ENCODE measurements at regions not wholly inside any gene's neighbourhood (a gene's known extent, or its start where the extent isn't known, plus 50 kb on each side); places are given as distances from the start of the nearest gene placed in this dataset.

GRCh38 chr4:141513866-141514265 is 122.5 kb upstream of the IL15 start:
- H3K27me3 ChIP-seq: no peaks in the 10 kb centered on the region
- H3K4me1 ChIP-seq: no peaks in the 10 kb centered on the region
- no peak overlapping the region for H3K4me3 ChIP-seq
- ATAC-seq: no peak
- no peaks in the 10 kb centered on the region for H3K36me3 ChIP-seq (replicated peaks in 1 of 2; ENCODE audit: insufficient read depth in 1 of 2, low read depth in 2 of 2)
- intact Hi-C loops (cut with DNase I): no loop called here
- no peaks in the 10 kb centered on the region for H3K9me3 ChIP-seq
- DNase-seq: no peak
- WGBS, 2 donors: 59 to 65% methylated on average over 1 of the region's 1 CpG
- no peak for TF ChIP-seq CTCF (IDR thresholded peaks at IDR 0.05)
- no peak for TF ChIP-seq POLR2A (IDR thresholded peaks at IDR 0.05)
- H3K27ac ChIP-seq: no peak overlapping the region

DNA sequence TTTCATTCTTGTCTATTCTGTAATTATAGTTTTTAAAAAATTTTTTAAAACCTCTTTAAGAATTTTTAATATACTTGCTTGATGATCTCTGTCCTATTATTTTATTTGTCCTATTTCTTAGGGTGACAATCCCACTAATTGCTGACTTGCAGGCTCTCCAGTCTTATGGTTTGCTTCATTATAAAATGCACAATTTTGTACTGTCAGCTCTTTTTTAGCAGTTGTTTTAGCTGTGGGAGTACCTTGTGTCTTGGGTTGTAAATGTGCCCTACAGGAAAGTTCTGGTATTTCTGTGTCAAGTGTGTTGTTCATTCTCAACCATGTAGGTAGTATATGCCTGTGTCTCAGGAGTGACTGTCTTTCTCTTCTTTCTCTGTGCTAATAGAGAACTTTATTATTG is 118.2 kb upstream of the IL15 start:
- H3K9me3 ChIP-seq: no peaks in the 10 kb centered on the region
- H3K4me3 ChIP-seq: no peak overlapping the region
- ATAC-seq: no peak
- H3K36me3 ChIP-seq (replicated peaks in 1 of 2; ENCODE audit: insufficient read depth in 1 of 2, low read depth in 2 of 2): no peaks in the 10 kb centered on the region
- H3K27me3 ChIP-seq: no peaks in the 10 kb centered on the region
- TF ChIP-seq CTCF (IDR thresholded peaks at IDR 0.05) (no peak), POLR2A (IDR thresholded peaks at IDR 0.05) (no peak)
- DNase-seq: no peak
- no peaks in the 10 kb centered on the region for H3K4me1 ChIP-seq
- no peak overlapping the region for H3K27ac ChIP-seq
- intact Hi-C loops (cut with DNase I): no loop called here

DNA sequence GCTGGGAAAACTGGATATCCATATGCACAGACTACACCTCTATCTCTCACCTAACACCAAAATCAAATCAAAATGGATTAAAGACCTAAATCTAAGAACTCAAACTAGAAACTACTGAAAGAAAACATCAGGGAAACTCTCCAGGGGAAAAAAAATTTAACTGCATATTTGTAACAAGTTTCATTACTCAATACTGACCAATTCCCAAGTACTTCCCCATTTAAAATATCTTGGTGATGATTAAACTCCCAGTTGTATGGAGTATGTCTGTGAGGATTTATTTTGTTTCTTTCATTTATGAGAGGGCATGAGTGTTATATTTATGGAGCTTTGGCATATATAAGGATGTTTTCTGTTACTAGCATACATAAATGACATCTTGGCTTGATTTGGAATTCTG is 112.3 kb upstream of the IL15 start:
- intact Hi-C loops (cut with DNase I): no loop called here
- Histone ChIP-seq H3K27me3 (no peaks in the 10 kb centered on the region), H3K4me3 (no peak overlapping the region), H3K9me3 (peaks cover 0 to 3% (median 0%) of the 10 kb centered on the region in 3 donors), H3K4me1 (no peaks in the 10 kb centered on the region), H3K36me3 (replicated peaks in 1 of 2; ENCODE audit: insufficient read depth in 1 of 2, low read depth in 2 of 2) (no peaks in the 10 kb centered on the region), H3K27ac (no peak overlapping the region)
- TF ChIP-seq POLR2A (IDR thresholded peaks at IDR 0.05): no peak
- TF ChIP-seq CTCF (IDR thresholded peaks at IDR 0.05): no peak
- DNase-seq (no peak), ATAC-seq (no peak)

- peaks cover 0 to 3% (median 0%) of the 10 kb centered on the region in 3 donors for H3K9me3 ChIP-seq
- intact Hi-C loops (cut with DNase I): no loop called here
- no peaks in the 10 kb centered on the region for H3K27me3 ChIP-seq
- ATAC-seq (no peak), DNase-seq (no peak)
- TF ChIP-seq POLR2A (IDR thresholded peaks at IDR 0.05) (no peak), CTCF (IDR thresholded peaks at IDR 0.05) (no peak)
- H3K27ac ChIP-seq: no peak overlapping the region
- WGBS, 2 donors: 69 to 95% methylated on average over 2 of the region's 2 CpGs
- no peaks in the 10 kb centered on the region for H3K4me1 ChIP-seq
- H3K36me3 ChIP-seq (replicated peaks in 1 of 2; ENCODE audit: insufficient read depth in 1 of 2, low read depth in 2 of 2): no peaks in the 10 kb centered on the region
- no peak overlapping the region for H3K4me3 ChIP-seq
Measured at GRCh38 chr4:141524841-141525240, 111.5 kb upstream of the IL15 start.

DNA sequence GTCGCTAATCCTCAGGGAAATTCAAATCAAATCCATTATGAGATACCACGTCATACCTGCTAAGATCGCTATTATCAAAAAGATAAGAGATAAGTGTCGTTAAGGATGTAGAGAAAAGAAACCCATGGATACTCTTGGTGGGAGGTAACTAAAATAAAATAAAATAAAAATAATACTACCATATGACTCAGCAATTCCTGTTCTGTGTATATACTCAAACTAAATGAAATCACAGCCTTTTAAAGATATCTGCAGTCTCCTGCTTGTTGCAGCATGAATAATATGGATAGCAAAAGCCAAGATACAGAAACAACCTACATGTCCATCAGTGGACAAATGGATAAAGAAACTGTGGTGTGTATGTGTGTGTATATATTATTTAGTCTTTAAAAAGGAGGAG is 105.8 kb upstream of the IL15 start:
- no peak overlapping the region for H3K4me3 ChIP-seq
- peaks cover 0 to 3% (median 0%) of the 10 kb centered on the region in 3 donors for H3K9me3 ChIP-seq
- no peak overlapping the region for H3K27ac ChIP-seq
- no peak for ATAC-seq
- WGBS, 2 donors: 82 to 85% methylated on average over 4 of the region's 4 CpGs
- H3K4me1 ChIP-seq: no peaks in the 10 kb centered on the region
- no peaks in the 10 kb centered on the region for H3K36me3 ChIP-seq (replicated peaks in 1 of 2; ENCODE audit: insufficient read depth in 1 of 2, low read depth in 2 of 2)
- no peaks in the 10 kb centered on the region for H3K27me3 ChIP-seq
- TF ChIP-seq CTCF (IDR thresholded peaks at IDR 0.05): no peak
- no peak for TF ChIP-seq POLR2A (IDR thresholded peaks at IDR 0.05)
- DNase-seq: no peak
- intact Hi-C loops (cut with DNase I): no loop called here

All from body of pancreas (tissue), 4 donors.